ENCODE measurements at regions not wholly inside any gene's neighbourhood (a gene's known extent, or its start where the extent isn't known, plus 50 kb on each side); places are given as distances from the start of the nearest gene placed in this dataset.

- no peak for DNase-seq (ENCODE audit: low read depth in 4 of 4, low spot score in 3 of 4)
Measured at GRCh38 chr4:138426786-138427185, 184.6 kb upstream of the SLC7A11 start.

- DNase-seq (ENCODE audit: low read depth in 4 of 4, low spot score in 3 of 4): no peak
Measured at GRCh38 chr4:138420471-138420870, 178.3 kb upstream of the SLC7A11 start.

- no peak for DNase-seq (ENCODE audit: low read depth in 4 of 4, low spot score in 3 of 4)
Measured at GRCh38 chr4:138414202-138414601, 172.1 kb upstream of the SLC7A11 start.

- no peak for DNase-seq (ENCODE audit: low read depth in 4 of 4, low spot score in 3 of 4)
Measured at GRCh38 chr4:138413273-138413672, 171.1 kb upstream of the SLC7A11 start.

- no peak for DNase-seq (ENCODE audit: low read depth in 4 of 4, low spot score in 3 of 4)
Measured at GRCh38 chr4:138412847-138413246, 170.7 kb upstream of the SLC7A11 start.

- DNase-seq (ENCODE audit: low read depth in 4 of 4, low spot score in 3 of 4): no peak
Measured at GRCh38 chr4:138410266-138410665, 168.1 kb upstream of the SLC7A11 start.

GRCh38 chr4:138409670-138410069 lies 167.5 kb upstream of the SLC7A11 start:
- no peak for DNase-seq (ENCODE audit: low read depth in 4 of 4, low spot score in 3 of 4)

- DNase-seq (ENCODE audit: low read depth in 4 of 4, low spot score in 3 of 4): no peak
Measured at GRCh38 chr4:138408758-138409157, 166.6 kb upstream of the SLC7A11 start.

GRCh38 chr4:138407329-138407728 lies 165.2 kb upstream of the SLC7A11 start:
- DNase-seq (ENCODE audit: low read depth in 4 of 4, low spot score in 3 of 4): no peak

- peak in 1 of 4 donors; percentile 44 for DNase-seq (ENCODE audit: low read depth in 4 of 4, low spot score in 3 of 4)
Measured at GRCh38 chr4:138406876-138407275, 164.7 kb upstream of the SLC7A11 start.

- no peak for DNase-seq (ENCODE audit: low read depth in 4 of 4, low spot score in 3 of 4)
Measured at GRCh38 chr4:138405934-138406567, 163.9 kb upstream of the SLC7A11 start.

GRCh38 chr4:138405466-138405891 lies 163.3 kb upstream of the SLC7A11 start:
- no peak for DNase-seq (ENCODE audit: low read depth in 4 of 4, low spot score in 3 of 4)

- DNase-seq (ENCODE audit: low read depth in 4 of 4, low spot score in 3 of 4): no peak
Measured at GRCh38 chr4:138404801-138405200, 162.7 kb upstream of the SLC7A11 start.

- no peak for DNase-seq (ENCODE audit: low read depth in 4 of 4, low spot score in 3 of 4)
Measured at GRCh38 chr4:138404251-138404650, 162.1 kb upstream of the SLC7A11 start.

- no peak for DNase-seq (ENCODE audit: low read depth in 4 of 4, low spot score in 3 of 4)
Measured at GRCh38 chr4:138401334-138401733, 159.2 kb upstream of the SLC7A11 start.

- DNase-seq (ENCODE audit: low read depth in 4 of 4, low spot score in 3 of 4): no peak
Measured at GRCh38 chr4:138400543-138400942, 158.4 kb upstream of the SLC7A11 start.

- no peak for DNase-seq (ENCODE audit: low read depth in 4 of 4, low spot score in 3 of 4)
Measured at GRCh38 chr4:138400066-138400465, 157.9 kb upstream of the SLC7A11 start.

GRCh38 chr4:138399081-138399480 lies 156.9 kb upstream of the SLC7A11 start:
- DNase-seq (ENCODE audit: low read depth in 4 of 4, low spot score in 3 of 4): no peak

GRCh38 chr4:138398322-138398721 lies 156.2 kb upstream of the SLC7A11 start:
- no peak for DNase-seq (ENCODE audit: low read depth in 4 of 4, low spot score in 3 of 4)

- DNase-seq (ENCODE audit: low read depth in 4 of 4, low spot score in 3 of 4): no peak
Measured at GRCh38 chr4:138393886-138394610, 151.9 kb upstream of the SLC7A11 start.

GRCh38 chr4:138392751-138393308 lies 150.7 kb upstream of the SLC7A11 start:
- no peak for DNase-seq (ENCODE audit: low read depth in 4 of 4, low spot score in 3 of 4)
